ENCODE measurements at regions not wholly inside any gene's neighbourhood (a gene's known extent, or its start where the extent isn't known, plus 50 kb on each side); places are given as distances from the start of the nearest gene placed in this dataset.
"Not testable (repeated sequence)": the region's sequence is repeated elsewhere in the genome, so short reads cannot be mapped to it uniquely, and the experiment has no call there.

DNA sequence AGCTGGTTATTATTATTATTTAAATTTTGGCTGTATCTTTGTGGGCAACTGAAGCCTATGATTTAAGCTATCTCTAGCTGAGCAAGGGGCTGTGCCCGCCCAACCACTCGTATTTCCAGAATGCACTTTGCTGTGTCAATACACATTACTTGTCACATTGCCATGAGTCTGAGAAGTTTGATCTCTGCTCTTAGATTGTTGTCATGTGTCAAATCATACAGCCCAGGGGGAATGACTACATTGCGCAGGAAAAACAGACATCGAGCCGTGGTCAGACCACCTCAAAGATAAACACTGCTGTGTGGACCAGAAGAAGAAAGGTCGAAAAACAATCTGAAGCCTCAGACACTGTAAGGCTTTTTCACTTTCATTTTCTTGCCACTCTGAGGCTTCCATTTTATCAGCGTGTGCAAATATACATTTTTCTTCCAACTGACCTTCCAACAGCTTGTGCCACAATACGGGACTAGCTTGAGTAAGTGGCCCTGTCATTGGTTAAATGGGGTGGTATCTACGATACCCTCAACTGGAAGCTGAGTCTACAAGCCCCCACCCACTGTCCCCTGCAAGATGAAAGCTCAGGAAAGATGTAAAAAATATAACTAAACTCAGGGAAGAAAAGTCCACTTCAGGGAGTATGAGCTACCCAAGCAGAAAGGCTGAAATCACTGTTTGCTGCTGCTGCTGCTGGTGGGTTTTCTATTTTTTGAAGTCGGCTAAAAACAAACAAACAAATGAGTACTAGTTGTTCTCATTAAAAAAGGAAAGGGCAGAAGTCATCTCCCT lies 603.0 kb downstream of the BNC2 start:
- no peak for DNase-seq (ENCODE audit: low read depth in 2 of 2, low spot score in 1 of 2)

DNA sequence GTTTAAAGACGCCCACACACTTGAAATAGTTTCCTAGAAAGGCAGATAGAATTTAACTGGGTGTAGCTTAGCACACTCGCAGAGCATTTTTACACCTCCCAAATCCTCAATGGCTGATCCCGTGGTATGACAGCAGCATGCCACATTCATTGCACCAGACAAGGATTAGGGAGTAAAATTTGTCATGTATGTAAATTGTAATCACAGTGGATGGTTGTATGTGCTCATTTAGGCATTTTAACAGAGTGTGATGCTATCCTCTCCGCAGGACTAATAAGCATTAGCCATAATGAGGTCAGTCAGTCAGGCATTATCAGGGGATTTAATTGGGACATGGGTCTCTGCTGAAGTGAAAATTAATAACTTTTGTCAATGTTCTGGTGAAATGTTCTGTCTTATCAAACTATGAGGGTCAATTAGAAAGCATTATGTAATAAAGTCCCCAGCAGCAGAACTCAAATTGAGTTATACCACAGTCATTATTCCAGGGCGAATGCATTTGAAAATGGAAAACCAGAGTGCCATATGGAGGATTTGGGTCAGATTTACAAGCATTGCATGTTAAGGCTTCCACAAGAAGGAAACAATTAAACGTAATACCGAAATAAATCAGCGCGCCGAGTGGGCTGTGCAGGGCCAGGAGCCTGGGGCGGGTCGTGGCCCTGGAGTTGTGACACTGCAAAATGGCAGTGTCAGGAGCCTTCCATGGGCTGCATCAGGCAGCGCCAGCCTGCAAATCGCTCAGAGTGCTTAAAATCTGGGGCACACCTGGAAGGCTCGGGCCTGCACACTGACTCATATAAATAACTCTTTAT lies 602.2 kb downstream of the BNC2 start:
- DNase-seq (ENCODE audit: low read depth in 2 of 2, low spot score in 1 of 2) = no peak

DNA sequence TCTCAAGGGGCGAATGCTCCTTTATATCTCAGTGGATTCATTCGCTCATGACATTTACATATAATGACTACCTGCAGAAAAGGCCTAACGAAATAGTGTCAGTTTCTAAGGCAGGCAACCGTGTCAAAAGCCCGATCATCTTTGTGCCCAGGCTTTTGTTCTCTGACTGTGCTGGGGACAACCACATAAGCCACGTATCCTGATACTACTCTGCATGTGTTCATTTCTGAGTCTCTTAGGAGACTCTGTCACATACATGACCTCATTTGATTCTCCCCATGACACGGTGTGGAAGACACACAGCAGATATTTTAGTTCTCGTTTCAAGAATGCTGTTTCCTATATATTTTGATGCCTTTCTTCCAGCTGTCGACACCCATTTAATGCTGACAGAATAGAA lies 598.5 kb downstream of the BNC2 start:
- DNase-seq (ENCODE audit: low read depth in 2 of 2, low spot score in 1 of 2) = no peak

DNA sequence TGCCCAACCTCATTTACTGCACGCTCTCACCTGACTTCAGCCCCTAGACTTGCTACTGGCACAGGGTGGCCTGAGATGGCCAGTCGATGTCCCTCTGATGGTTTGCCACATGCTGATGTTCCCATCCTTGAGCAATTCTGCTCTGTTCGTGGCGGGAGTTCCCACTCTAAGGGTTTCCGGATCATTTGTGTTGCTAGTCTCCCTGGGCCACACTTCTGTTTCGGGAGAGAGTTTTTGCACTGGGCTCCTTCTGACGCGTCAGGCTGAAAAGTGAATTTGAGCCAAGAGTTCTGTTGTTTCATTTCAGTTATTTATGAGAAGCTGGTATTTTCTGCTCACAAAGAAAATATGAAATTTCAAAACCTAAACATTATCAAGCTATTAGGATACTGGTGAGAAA lies 597.7 kb downstream of the BNC2 start:
- DNase-seq (ENCODE audit: low read depth in 2 of 2, low spot score in 1 of 2) = no peak

DNA sequence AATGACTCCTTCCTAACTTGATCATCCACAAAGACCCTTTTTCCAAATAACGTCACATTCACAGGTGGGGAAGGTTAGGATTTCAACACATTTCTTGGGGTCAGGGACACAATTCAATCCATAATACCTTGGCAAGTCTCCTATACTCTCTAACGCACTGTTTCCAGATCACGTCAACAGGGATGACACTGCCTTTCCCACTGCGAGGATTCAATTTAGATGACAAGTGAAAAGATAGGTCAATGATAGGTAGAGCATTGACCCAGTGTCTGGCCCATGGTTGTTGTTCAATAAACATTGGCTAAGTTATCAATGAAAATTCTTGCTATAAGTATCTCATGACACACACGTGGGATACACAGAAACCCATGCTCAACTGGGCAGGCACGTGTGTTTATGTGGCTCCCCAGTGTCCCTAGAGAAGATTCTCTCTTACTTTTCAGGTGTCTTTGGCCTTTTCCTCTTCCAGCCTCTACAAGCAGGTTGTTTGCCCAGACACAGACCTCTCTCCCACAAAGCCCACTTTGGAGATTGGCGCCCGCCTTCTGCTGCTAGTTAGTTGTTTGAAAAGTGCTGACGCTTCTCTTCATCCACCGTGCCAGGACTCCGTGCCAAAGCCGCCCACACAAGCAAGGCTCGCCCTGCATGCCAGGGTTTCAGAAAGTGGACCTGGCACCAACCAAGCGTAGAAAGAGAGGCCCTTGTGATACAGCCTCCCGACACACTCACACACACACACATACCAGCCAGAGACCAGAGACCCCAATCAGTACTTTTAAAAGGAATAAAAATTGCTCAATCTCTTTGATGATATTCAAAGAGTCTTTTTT lies 594.5 kb downstream of the BNC2 start:
- no peak for DNase-seq (ENCODE audit: low read depth in 2 of 2, low spot score in 1 of 2)

DNA sequence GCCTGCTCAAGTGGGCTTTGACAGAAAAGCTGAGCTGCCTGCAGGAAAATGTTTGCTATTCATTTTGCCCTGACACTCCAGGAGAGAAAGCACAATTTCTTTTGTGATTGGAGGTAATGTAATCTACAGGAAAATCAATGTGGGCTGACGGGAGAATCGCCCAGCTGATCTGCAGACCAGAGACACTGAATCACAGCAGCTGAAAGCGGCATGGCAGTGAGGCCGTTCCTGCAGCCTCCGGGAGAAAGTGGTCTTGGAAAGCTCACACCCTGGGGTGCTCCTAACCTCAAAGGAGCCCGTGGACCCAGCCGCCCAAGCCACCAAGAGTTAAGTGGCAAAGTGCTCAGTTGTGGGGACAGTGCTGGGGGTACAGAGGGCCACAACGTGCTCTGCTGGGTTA lies 593.6 kb downstream of the BNC2 start:
- DNase-seq (ENCODE audit: low read depth in 2 of 2, low spot score in 1 of 2) = no peak

DNA sequence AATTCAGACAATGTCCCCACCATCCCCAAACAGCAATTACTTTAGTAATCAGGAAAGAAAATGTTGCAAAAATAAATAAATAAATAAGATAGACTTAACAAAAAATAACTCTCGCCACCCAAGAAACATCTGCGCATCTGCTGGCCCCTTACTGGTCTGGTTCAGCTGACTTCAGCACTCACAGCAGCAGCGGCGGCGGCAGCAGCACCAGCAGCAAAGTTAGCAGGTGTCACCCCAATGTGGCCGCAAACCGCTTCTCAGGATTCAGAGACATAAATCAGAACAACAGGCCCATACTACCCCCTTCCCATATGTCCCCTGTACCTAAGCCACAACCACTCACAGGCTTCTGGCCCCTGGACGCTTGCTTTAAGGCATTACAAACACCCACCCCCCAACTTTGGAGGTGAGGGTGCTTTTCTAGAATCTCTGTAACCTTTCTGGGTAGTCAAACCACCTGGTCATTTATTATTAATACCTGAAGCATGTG lies 593.0 kb downstream of the BNC2 start:
- no peak for DNase-seq (ENCODE audit: low read depth in 2 of 2, low spot score in 1 of 2)

DNA sequence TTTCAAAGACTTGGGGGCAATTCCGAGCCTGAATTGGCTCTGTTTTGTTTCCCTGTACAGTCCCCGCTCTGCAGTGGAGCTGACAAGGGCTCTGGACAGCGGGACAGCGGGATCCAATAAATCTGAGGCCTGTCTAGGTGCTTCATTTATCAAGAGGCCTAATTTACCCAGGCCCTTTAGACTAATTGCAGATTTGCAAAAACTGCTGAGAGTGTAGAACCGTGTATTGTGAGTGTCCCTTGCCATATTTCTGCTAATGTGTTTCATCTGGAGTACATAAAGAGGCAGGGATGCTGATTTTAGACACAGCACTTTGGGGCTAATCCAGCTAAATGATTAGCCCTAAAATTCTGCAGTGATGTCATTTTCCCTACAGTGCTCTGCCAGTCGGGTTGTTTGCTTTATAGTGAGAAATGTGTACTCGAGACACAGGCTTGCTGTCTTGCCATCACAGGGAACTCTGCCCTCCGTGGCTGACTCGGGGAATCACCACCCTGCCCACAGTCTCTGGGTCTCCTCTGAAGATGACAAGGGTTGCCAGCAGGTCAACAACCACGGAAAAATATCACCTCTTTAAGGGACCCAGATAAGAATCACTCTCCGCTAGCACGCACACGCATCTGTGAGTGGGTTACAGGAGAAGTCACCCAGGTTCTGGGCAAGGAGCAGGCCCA lies 592.0 kb downstream of the BNC2 start:
- DNase-seq (ENCODE audit: low read depth in 2 of 2, low spot score in 1 of 2) = no peak

DNA sequence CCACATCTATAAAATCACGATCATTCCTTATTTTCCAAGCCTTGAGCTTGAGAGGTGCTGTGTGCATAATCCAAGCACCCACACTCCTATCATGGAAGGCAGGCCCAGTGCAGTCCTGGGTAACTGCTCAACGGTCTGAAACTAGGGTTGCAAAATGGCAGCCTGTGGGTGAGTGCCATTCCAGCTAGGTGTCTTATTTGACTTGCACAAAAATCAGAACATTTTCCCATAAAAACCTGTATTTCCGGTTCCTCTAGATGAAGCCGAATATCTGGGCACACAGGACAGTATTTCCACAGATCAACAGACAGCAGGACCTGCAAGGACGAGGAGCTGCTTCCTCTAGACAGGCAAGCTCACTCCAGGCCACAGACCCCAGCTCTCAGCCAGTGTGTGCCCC lies 588.8 kb downstream of the BNC2 start:
- DNase-seq (ENCODE audit: low read depth in 2 of 2, low spot score in 1 of 2) = no peak

DNA sequence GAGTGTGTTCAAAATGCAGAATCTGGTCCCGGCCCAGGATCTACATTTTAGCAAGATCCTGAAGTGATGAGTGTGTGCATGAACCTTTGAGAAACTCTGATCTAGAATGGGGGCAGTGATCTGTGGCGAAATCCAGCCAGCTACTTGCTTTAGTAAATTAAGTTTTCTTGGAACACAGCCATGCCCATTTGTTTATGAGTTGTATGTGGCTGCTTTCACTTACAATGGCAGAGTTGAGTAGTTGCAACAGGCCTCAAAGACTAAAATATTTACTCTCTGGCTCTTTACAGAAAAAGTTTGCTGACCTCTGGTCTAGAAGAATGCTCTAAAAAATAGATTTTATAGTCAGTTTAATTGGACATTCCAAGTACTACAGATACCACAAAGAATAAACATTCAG lies 588.3 kb downstream of the BNC2 start:
- no peak for DNase-seq (ENCODE audit: low read depth in 2 of 2, low spot score in 1 of 2)

DNA sequence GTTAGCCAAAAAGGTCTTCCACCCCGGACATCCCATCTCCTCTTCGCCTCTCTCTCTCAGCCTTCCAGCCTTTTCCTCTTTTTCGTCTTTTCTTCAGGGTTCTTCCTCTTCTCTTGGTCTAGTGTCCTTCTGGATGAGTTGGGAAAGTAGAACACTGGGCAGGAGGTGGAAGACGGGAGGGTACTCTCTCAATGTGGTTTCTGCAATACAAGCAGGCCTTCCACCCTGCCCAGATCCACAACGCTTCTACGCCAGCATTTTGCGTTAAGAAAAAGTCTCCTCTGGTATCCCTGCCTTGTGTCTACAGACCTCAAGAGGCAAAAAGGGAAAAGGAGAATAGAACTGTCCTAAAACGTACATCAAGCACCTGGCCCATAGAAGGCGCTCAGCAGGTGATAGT lies 587.8 kb downstream of the BNC2 start:
- DNase-seq (ENCODE audit: low read depth in 2 of 2, low spot score in 1 of 2) = no peak

DNA sequence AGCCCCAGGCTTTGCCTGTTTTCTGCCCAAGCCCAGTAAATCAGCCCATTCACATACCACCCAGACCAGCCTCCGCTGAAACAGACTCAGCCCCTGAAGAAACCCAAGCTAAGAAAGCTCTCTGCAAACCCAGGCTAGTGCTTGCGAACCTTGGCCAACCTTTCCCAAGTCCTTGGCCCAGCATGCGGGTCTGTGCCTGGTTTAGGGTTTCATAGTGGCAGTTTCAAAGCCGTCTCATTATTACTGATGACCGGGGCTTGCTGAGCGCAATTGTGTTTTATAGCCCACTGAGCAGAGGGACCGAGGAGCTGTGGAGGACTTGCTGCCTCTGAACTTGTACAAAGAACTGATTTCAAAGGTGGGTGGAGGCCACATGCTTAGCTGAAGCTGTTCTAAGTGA lies 584.3 kb downstream of the BNC2 start:
- no peak for DNase-seq (ENCODE audit: low read depth in 2 of 2, low spot score in 1 of 2)

DNA sequence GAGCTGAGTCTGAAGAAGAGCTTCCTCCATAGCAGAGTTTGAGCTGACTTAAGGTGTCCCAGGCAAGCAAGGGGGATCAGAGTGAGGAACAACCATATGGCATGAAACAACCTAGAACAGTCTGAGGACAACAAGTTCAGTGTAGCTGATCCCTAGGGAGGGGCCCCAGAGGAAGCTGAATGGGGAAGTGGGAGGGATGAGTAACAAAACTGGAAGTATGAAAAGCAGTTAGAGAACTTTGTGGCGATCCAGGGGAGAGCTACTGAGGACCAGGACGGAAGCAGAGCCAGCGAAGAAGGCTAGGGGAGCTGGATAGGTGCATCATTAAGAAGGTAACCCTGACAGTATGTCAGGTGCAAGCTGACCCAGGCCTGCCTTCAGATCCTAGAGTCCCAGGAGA lies 580.8 kb downstream of the BNC2 start:
- no peak for DNase-seq (ENCODE audit: low read depth in 2 of 2, low spot score in 1 of 2)

DNA sequence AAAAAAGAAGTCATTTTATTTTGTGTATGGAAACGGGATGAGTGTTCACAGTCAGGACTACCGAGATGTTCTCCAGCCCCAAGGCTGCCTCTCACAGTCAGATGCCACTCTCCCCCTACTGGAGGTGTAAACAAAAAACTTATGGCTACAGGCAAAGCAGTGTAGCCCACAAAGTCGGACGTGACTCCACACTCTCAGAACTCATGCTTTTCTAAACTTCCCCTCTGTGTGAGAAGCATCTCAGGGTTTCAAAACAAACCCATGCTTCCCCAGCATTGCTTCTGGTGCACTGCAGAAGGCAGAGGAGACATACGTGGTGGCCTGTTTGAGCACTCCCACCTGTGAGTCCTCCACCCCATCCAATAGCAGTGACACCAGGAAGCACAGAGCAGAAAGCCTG lies 580.3 kb downstream of the BNC2 start:
- no peak for DNase-seq (ENCODE audit: low read depth in 2 of 2, low spot score in 1 of 2)

DNA sequence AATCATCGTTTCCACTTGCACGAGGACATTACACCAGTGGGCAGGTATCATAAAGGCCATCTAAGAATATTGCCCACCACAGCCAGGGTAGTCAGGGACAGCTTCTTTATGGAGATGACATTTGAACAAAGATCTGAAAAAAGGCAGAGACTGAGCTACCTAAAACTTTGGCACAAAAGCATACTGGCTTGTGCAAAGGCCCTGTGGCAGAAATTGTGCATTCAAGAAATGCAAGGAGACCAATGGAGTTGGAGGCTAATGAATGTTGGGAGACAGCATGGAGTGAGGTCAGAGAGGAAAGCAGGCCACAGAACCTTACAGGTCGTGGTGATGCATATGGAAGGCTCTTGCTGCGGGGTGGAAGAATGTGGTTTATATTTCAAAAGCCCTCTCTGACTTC lies 578.5 kb downstream of the BNC2 start:
- no peak for DNase-seq (ENCODE audit: low read depth in 2 of 2, low spot score in 1 of 2)

DNA sequence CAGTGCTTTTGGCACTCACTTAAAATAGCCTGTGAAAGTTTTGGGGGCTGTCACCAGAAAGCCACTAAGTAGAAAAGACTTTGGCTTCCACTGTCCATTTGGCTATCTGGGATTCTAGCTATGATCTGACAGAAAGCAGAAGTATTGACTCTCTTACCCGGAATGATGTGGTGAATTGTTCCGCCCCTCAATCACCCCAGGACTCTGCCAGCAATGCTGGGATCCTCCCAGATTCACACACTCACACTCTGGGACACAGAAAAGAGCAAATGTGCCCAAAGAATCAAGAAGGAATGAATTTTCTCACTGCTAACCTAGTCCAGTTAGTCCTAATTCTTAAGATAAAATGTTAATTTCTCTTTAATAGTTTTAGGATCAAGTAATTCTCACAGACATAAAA lies 576.9 kb downstream of the BNC2 start:
- no peak for DNase-seq (ENCODE audit: low read depth in 2 of 2, low spot score in 1 of 2)

DNA sequence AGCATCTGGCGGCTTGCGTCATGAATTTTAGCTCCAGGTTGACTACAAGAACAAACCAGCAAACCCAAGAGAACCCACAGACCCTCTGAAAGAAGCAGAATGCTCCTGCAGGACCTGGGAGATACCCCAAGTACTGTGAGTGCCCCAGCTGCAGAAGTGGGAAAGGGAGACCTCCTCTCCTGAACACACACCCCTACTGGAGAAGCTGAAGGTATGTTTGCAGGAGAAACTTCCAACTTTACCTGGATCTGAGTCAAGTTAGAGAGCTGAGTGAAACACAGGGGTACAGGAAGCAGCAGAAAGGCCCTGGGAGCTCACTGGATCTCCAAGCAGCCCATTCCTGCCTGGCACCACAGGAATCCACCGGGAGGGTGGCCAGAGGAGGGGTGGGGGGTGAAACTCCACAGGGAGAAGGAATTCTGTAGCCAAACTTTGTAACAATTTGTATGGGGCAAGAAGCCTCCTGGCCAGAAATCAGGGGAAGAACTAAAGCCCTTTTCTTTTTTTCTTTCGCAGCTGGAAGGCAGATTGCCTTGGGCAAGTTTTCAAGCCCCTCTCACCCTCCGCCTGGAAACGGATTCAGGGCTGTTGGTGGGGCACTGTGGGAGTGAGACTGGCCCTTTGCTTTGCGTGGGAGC lies 576.2 kb downstream of the BNC2 start:
- no peak for DNase-seq (ENCODE audit: low read depth in 2 of 2, low spot score in 1 of 2)

DNA sequence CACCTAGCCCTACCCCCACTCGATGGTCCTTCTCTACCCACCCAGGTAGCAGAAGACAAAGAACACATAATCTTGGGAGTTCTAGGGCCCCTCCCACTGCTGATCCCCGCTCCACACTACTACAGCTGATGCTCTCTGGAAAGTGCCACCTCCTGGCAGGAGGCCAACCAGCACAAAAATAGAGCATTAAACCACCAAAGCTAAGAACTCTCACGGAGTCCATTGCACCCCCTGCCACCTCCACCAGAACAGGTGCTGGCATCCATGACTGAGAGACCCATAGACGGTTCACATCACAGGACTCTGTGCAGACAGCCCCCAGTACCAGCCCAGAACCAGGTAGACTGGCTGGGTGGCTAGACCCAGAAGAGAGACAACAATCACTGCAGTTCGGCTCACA lies 575.5 kb downstream of the BNC2 start:
- not testable (repeated sequence) for DNase-seq (ENCODE audit: low read depth in 2 of 2, low spot score in 1 of 2)

DNA sequence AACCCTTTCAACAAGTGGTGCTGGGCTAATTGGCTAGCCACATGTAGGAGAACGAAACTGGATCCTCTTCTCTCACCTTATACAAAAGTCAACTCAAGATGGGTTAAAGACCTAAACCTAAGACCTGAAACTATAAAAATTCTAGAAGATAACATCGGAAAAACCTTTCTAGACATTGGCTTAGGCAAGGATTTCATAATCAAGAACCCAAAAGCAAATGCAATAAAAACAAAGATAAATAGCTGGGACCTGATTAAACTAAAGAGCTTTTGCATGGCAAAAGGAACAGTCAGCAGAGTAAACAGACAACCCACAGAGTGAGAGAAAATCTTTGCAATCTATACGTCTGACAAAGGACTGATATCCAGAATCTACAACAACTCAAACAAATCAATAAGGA lies 571.1 kb downstream of the BNC2 start:
- DNase-seq (ENCODE audit: low read depth in 2 of 2, low spot score in 1 of 2) = not testable (repeated sequence)

DNA sequence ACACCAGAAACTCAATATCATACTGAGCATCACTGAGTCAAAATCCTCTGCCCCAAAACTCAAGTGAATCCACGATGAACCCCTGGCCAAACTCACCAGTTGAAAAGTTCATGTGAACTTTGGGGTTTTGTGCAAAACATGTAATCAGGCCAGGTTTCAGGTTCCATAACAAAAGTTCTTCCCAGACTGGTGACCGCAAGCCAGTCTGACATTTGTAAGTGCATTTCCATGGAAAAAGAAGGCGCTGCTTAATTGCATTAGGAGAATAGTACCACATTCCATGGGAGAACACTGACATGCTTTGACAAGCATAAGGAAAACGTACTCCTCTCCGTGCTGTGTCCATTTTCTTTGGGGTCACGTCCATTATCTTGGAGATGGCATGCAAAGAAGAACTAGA lies 567.0 kb downstream of the BNC2 start:
- no peak for DNase-seq (ENCODE audit: low read depth in 2 of 2, low spot score in 1 of 2)

DNA sequence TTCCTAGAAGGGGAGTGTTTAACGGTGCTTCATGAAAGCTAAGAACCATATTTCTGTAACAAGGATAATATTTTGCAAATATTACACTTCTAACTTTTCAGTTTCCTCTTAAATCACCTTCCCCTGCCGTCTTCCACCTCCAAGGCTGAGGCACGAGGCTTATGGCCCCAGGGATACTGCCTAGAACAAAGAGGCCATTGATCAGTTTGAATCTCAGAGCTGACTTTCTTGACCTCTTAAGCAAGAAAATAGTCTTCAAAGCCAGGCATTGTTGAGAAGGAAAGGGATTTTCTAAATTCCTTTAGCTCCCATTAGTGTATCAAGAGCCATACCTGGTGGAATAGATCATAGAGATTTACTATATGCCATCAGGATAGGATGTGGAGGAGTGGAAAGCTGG lies 566.2 kb downstream of the BNC2 start:
- DNase-seq (ENCODE audit: low read depth in 2 of 2, low spot score in 1 of 2) = no peak

All from stimulated activated CD8-positive, alpha-beta memory T cell treated with anti-CD3 and anti-CD28 coated beads, Interleukin-4, amount 100 ng/mL, for 4 hours (primary cell).